Skeletal muscle cell (primary cell): ENCODE measurements at regions not wholly inside any gene's neighbourhood (a gene's known extent, or its start where the extent isn't known, plus 50 kb on each side); places are given as distances from the start of the nearest gene placed in this dataset.
"Not testable (repeated sequence)": the region's sequence is repeated elsewhere in the genome, so short reads cannot be mapped to it uniquely, and the experiment has no call there.

Experiments used
- DNase-seq: peaks from one replicate; pipeline ENCODE4 v3.0.0-alpha.2; 2010; ENCODE audit warnings: low read depth
- H3K4me3 ChIP-seq: 2 replicates; pipeline ENCODE4 v1.5.1; 2011; ENCODE audit warnings: low read depth, mild to moderate bottlenecking, control low read depth, low read length, moderate library complexity

GRCh38 chr12:24541193-24541871 lies 407.6 kb downstream of the BCAT1 start:
- H3K4me3 ChIP-seq: no peak overlapping the region
- no peak for DNase-seq

- no peak overlapping the region for H3K4me3 ChIP-seq
- no peak for DNase-seq
These were observed 409.3 kb downstream of the BCAT1 start for GRCh38 chr12:24539646-24540045.

- no peak for DNase-seq
These were observed 411.6 kb downstream of the BCAT1 start for GRCh38 chr12:24537083-24537860.

GRCh38 chr12:24535334-24536069 lies 413.4 kb downstream of the BCAT1 start:
- DNase-seq: no peak
- H3K4me3 ChIP-seq: no peak overlapping the region

More at GRCh38 chr12:24537083-24537860, 411.6 kb downstream of the BCAT1 start:
- no peak overlapping the region for H3K4me3 ChIP-seq

GRCh38 chr12:24534622-24535021 lies 414.3 kb downstream of the BCAT1 start:
- no peak overlapping the region for H3K4me3 ChIP-seq
- DNase-seq: no peak

GRCh38 chr12:24533716-24534352 lies 415.1 kb downstream of the BCAT1 start:
- no peak overlapping the region for H3K4me3 ChIP-seq
- DNase-seq: no peak

GRCh38 chr12:24530689-24531088 lies 418.2 kb downstream of the BCAT1 start:
- H3K4me3 ChIP-seq: no peak overlapping the region

GRCh38 chr12:24527102-24527501 lies 421.8 kb downstream of the BCAT1 start:
- H3K4me3 ChIP-seq: no peak overlapping the region
- no peak for DNase-seq

More at GRCh38 chr12:24530689-24531088, 418.2 kb downstream of the BCAT1 start:
- DNase-seq: no peak

GRCh38 chr12:24522736-24523135 lies 426.2 kb downstream of the BCAT1 start:
- no peak for DNase-seq
- H3K4me3 ChIP-seq: no peak overlapping the region

- H3K4me3 ChIP-seq: no peak overlapping the region
- no peak for DNase-seq
These were observed 429.1 kb downstream of the BCAT1 start for GRCh38 chr12:24519759-24520158.

GRCh38 chr12:24517000-24517399 lies 431.9 kb downstream of the BCAT1 start:
- no peak overlapping the region for H3K4me3 ChIP-seq
- no peak for DNase-seq

GRCh38 chr12:24510581-24511125 lies 438.2 kb downstream of the BCAT1 start:
- no peak for DNase-seq
- no peak overlapping the region for H3K4me3 ChIP-seq

- H3K4me3 ChIP-seq: no peak overlapping the region
- DNase-seq: no peak
These were observed 441.1 kb downstream of the BCAT1 start for GRCh38 chr12:24507827-24508226.

GRCh38 chr12:24505366-24506015 lies 443.4 kb downstream of the BCAT1 start:
- DNase-seq: no peak
- H3K4me3 ChIP-seq: no peak overlapping the region

GRCh38 chr12:24503477-24503876 lies 445.4 kb downstream of the BCAT1 start:
- not testable (repeated sequence) for DNase-seq, H3K4me3 ChIP-seq

GRCh38 chr12:24500831-24501230 lies 448.1 kb downstream of the BCAT1 start:
- no peak for DNase-seq
- H3K4me3 ChIP-seq: no peak overlapping the region

GRCh38 chr12:24500421-24500820 lies 448.5 kb downstream of the BCAT1 start:
- no peak overlapping the region for H3K4me3 ChIP-seq
- DNase-seq: no peak

GRCh38 chr12:24499151-24500146 lies 449.5 kb downstream of the BCAT1 start:
- peak; percentile 43 for DNase-seq
- H3K4me3 ChIP-seq: no peak overlapping the region
